Panc1 (cell line): ENCODE measurements at regions not wholly inside any gene's neighbourhood (a gene's known extent, or its start where the extent isn't known, plus 50 kb on each side); places are given as distances from the start of the nearest gene placed in this dataset.

ENCODE experiments used
- ATAC-seq: fragments of 200-7000 bp; cut with Tn5 transposase; 2 replicates; pipeline ENCODE4 v1.9.1; 2020; ENCODE audit warnings: mild to moderate bottlenecking, moderate library complexity
- BruUV-seq: library from RNA; stranded (reverse); fragments of 400-500 nt; replicated peaks from 2 replicates; lab custom pipeline; 2021; lab: Mats Ljungman, UMichigan
- CTCF ChIA-PET: fragments of 300-600 bp; sonication (Branson Sonifier 250); formaldehyde crosslinking; loops from one replicate; lab custom pipeline; 2022; ENCODE audit warnings: antibody characterized with exemption; lab: Charles Lee
- POLR2A ChIA-PET: fragments of 300-600 bp; sonication (Branson Sonifier 250); formaldehyde crosslinking; loops from one replicate; lab custom pipeline; 2022; ENCODE audit warnings: antibody characterized with exemption; lab: Charles Lee
- DNase-seq: peaks from one replicate; pipeline ENCODE4 v3.0.0-alpha.2; 2010; ENCODE audit warnings: low read depth, low spot score
- H3K27ac ChIP-seq: 2 replicates; pipeline ENCODE4 v1.5.1; 2011; ENCODE audit warnings: mild to moderate bottlenecking, low read length, inconsistent platforms
- H3K27me3 ChIP-seq: fragments of 200-500 bp; sonication (Bioruptor generic); 2 replicates; pipeline ENCODE4 v1.6.0; 2014; ENCODE audit warnings: low read length, inconsistent platforms; ENCODE audit not compliant: control insufficient read depth, insufficient read depth
- H3K36me3 ChIP-seq: fragments of 200-500 bp; sonication (Bioruptor generic); 2 replicates; pipeline ENCODE4 v1.5.1; 2014; ENCODE audit warnings: inconsistent platforms, mild to moderate bottlenecking, low read length, moderate library complexity; ENCODE audit not compliant: control insufficient read depth, insufficient read depth
- H3K4me1 ChIP-seq: 2 replicates; pipeline ENCODE4 v1.5.1; 2011; ENCODE audit warnings: inconsistent platforms, mild to moderate bottlenecking, low read length, moderate library complexity; ENCODE audit not compliant: control insufficient read depth, insufficient read depth
- H3K4me3 ChIP-seq, 2 experiments: 2 replicates each; pipeline ENCODE4 v1.5.1; 2011 to 2012; ENCODE audit warnings: low read depth in 2 of 2, low read length in 2 of 2, mild to moderate bottlenecking in 2 of 2, inconsistent platforms in 1 of 2, moderate library complexity in 1 of 2
- H3K9me3 ChIP-seq: fragments of 200-500 bp; sonication (Bioruptor generic); 2 replicates; pipeline ENCODE4 v1.5.1; 2014; ENCODE audit warnings: low read depth, mild to moderate bottlenecking, inconsistent platforms, low read length, moderate library complexity; ENCODE audit not compliant: control insufficient read depth, insufficient read depth
- POLR2AphosphoS5 ChIP-seq: IDR thresholded peaks from 2 replicates; pipeline ENCODE4 v1.6.1; 2012; ENCODE audit warnings: mild to moderate bottlenecking, low read depth, low read length, moderate library complexity
- SIN3A ChIP-seq: IDR thresholded peaks from 2 replicates; pipeline ENCODE4 v1.6.1; 2012; ENCODE audit warnings: low read depth, mild to moderate bottlenecking, low read length, moderate library complexity, borderline replicate concordance; ENCODE audit not compliant: insufficient read depth
- TCF7L2 ChIP-seq: IDR thresholded peaks from 2 replicates; pipeline ENCODE4 v1.6.1; 2011; ENCODE audit warnings: mild to moderate bottlenecking, low read depth, low read length, inconsistent platforms
- in situ Hi-C: cut with HindIII; loops from 2 replicates; pipeline ENCODE4 v1.10.0; 2016; ENCODE audit warnings: low sequenced_read_pairs, low pct_unique_long_range_greater_than_20kb
- intact Hi-C: fragments of 100-400 bp; cut with micrococcal nuclease; formaldehyde crosslinking; loops from one replicate; pipeline ENCODE4 v1.10.0; 2022; ENCODE audit not compliant: unreplicated experiment
- TF ChIP-seq, protein P1 (sequence below), 2 experiments: IDR thresholded peaks; 2 replicates each; pipeline ENCODE4 v1.6.1; 2011 to 2012; ENCODE audit warnings: low read depth in 2 of 2, control low read depth in 1 of 2, low read length in 1 of 2, mild to moderate bottlenecking in 1 of 2, moderate library complexity in 1 of 2; ENCODE audit not compliant: insufficient read depth in 1 of 2
- TF ChIP-seq, protein P2 (sequence below): fragments of 450-650 bp; IDR thresholded peaks from 2 replicates; pipeline ENCODE4 v1.5.1; 2017; ENCODE audit warnings: mild to moderate bottlenecking

DNA sequence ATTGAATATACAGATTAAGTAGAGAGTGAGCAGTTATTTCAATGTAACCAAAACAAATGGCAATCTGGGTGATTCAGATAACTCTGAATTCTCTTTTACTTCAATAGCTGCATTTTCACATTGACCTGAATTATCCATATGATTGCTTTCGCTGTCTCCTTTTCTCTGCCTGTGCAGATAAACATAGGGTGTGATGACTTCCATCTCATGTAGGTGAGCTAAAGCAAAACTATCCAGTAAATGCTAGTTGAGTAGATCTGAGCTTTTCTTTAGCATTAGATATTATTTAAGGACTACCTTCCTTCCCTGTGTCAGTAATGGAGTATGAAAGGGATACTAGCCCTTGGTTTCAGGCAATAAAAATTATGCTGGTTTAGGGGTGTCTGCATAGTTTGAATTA is 288.6 kb downstream of the OXSM start:
- Histone ChIP-seq H3K4me3 (no peak overlapping the region), H3K4me1 (no peaks in the 10 kb centered on the region), H3K36me3 (no peaks in the 10 kb centered on the region), H3K9me3 (no peaks in the 10 kb centered on the region), H3K27me3 (no peaks in the 10 kb centered on the region), H3K27ac (no peak overlapping the region)
- in situ Hi-C loops: no loop called here
- no peak for ATAC-seq
- no TSS peak for BruUV-seq
- ChIA-PET CTCF (no interaction called here), POLR2A (no interaction called here)
- no peak for TF ChIP-seq POLR2AphosphoS5
- TF ChIP-seq, protein P1, sequence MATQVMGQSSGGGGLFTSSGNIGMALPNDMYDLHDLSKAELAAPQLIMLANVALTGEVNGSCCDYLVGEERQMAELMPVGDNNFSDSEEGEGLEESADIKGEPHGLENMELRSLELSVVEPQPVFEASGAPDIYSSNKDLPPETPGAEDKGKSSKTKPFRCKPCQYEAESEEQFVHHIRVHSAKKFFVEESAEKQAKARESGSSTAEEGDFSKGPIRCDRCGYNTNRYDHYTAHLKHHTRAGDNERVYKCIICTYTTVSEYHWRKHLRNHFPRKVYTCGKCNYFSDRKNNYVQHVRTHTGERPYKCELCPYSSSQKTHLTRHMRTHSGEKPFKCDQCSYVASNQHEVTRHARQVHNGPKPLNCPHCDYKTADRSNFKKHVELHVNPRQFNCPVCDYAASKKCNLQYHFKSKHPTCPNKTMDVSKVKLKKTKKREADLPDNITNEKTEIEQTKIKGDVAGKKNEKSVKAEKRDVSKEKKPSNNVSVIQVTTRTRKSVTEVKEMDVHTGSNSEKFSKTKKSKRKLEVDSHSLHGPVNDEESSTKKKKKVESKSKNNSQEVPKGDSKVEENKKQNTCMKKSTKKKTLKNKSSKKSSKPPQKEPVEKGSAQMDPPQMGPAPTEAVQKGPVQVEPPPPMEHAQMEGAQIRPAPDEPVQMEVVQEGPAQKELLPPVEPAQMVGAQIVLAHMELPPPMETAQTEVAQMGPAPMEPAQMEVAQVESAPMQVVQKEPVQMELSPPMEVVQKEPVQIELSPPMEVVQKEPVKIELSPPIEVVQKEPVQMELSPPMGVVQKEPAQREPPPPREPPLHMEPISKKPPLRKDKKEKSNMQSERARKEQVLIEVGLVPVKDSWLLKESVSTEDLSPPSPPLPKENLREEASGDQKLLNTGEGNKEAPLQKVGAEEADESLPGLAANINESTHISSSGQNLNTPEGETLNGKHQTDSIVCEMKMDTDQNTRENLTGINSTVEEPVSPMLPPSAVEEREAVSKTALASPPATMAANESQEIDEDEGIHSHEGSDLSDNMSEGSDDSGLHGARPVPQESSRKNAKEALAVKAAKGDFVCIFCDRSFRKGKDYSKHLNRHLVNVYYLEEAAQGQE (IDR thresholded peaks at IDR 0.05; ENCODE audit: insufficient read depth in 1 of 2, low read depth in 2 of 2, low read length in 1 of 2): no peak
- no peak for TF ChIP-seq SIN3A
- TF ChIP-seq, protein P2, sequence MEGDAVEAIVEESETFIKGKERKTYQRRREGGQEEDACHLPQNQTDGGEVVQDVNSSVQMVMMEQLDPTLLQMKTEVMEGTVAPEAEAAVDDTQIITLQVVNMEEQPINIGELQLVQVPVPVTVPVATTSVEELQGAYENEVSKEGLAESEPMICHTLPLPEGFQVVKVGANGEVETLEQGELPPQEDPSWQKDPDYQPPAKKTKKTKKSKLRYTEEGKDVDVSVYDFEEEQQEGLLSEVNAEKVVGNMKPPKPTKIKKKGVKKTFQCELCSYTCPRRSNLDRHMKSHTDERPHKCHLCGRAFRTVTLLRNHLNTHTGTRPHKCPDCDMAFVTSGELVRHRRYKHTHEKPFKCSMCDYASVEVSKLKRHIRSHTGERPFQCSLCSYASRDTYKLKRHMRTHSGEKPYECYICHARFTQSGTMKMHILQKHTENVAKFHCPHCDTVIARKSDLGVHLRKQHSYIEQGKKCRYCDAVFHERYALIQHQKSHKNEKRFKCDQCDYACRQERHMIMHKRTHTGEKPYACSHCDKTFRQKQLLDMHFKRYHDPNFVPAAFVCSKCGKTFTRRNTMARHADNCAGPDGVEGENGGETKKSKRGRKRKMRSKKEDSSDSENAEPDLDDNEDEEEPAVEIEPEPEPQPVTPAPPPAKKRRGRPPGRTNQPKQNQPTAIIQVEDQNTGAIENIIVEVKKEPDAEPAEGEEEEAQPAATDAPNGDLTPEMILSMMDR: no peak
- no peak for TF ChIP-seq TCF7L2
- intact Hi-C loops: no loop called here
- DNase-seq: no peak

DNA sequence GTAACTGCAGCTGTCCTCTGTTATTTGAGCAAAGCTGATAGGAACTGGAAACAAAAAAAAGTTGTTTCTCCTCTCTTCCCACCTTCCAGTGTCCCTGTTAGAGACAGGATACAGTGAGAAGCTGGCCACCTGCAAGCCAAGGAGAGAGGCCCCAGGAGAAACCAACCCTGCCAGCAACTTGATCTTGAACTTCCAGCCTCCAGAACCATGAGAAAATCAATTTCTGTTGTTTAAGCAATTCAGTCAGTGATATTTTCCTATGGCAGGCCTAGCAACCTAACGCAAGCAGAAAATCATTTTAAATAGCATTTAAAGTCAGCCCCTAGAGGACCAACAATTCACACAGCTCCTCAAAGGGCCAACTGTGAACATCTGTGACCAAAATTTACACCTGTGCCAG is 291.3 kb downstream of the OXSM start:
- BruUV-seq: no TSS peak
- TF ChIP-seq TCF7L2 (no peak), SIN3A (no peak), POLR2AphosphoS5 (no peak)
- TF ChIP-seq, protein P2: no peak
- TF ChIP-seq, protein P1 (IDR thresholded peaks at IDR 0.05; ENCODE audit: insufficient read depth in 1 of 2, low read depth in 2 of 2, low read length in 1 of 2): no peak
- no peak for ATAC-seq
- H3K36me3 ChIP-seq: no peaks in the 10 kb centered on the region
- in situ Hi-C loops (no loop called here), intact Hi-C loops (no loop called here)
- H3K9me3 ChIP-seq: no peaks in the 10 kb centered on the region
- H3K4me3 ChIP-seq: no peak overlapping the region
- H3K4me1 ChIP-seq: no peaks in the 10 kb centered on the region
- no peak for DNase-seq
- POLR2A ChIA-PET: no interaction called here
- CTCF ChIA-PET: no interaction called here
- no peak overlapping the region for H3K27ac ChIP-seq
- no peaks in the 10 kb centered on the region for H3K27me3 ChIP-seq
